ENCODE measurements at regions not wholly inside any gene's neighbourhood (a gene's known extent, or its start where the extent isn't known, plus 50 kb on each side); places are given as distances from the start of the nearest gene placed in this dataset.

GRCh38 chr6:80939480-80939879 is 813.0 kb downstream of the TENT5A start:
- Histone ChIP-seq H3K27me3 (no peaks in the 10 kb centered on the region), H3K4me3 (no peak overlapping the region), H3K36me3 (no peaks in the 10 kb centered on the region), H3K9ac (no peak overlapping the region), H3K4me1 (peaks cover 0 to 5% (median 0%) of the 10 kb centered on the region in 10 experiments; a peak in 2 of 20 replicates), H3K4me2 (no peak overlapping the region), H4K20me1 (no peaks in the 10 kb centered on the region), H3K9me3 (replicated peaks in 1 of 11) (peaks cover 0 to 5% (median 0%) of the 10 kb centered on the region in 11 experiments; a peak in 2 of 22 replicates), H3K27ac (no peak overlapping the region)
- no peak for TF ChIP-seq Cebpa-rat (IDR thresholded peaks at IDR 0.05)

GRCh38 chr6:80938131-80938530 is 814.4 kb downstream of the TENT5A start:
- Histone ChIP-seq H3K9ac (no peak overlapping the region), H3K36me3 (no peaks in the 10 kb centered on the region)
- no peak for TF ChIP-seq Cebpa-rat (IDR thresholded peaks at IDR 0.05)

GRCh38 chr6:80932359-80932758 is 820.1 kb downstream of the TENT5A start:
- H3K9me3 ChIP-seq (replicated peaks in 1 of 11): peaks cover 0 to 5% (median 0%) of the 10 kb centered on the region in 11 experiments; a peak in 2 of 22 replicates
- H3K36me3 ChIP-seq: no peaks in the 10 kb centered on the region
- TF ChIP-seq Cebpa-rat (IDR thresholded peaks at IDR 0.05): no peak
- no peak overlapping the region for H3K9ac ChIP-seq
- no peak overlapping the region for H3K27ac ChIP-seq
- H3K27me3 ChIP-seq: no peaks in the 10 kb centered on the region
- peaks cover 0 to 5% (median 0%) of the 10 kb centered on the region in 10 experiments; a peak in 2 of 20 replicates for H3K4me1 ChIP-seq
- H4K20me1 ChIP-seq: no peaks in the 10 kb centered on the region
- H3K4me2 ChIP-seq: no peak overlapping the region
- no peak overlapping the region for H3K4me3 ChIP-seq

More at GRCh38 chr6:80938131-80938530, 814.4 kb downstream of the TENT5A start:
- H3K27me3 ChIP-seq: no peaks in the 10 kb centered on the region
- H3K9me3 ChIP-seq (replicated peaks in 1 of 11): peaks cover 0 to 5% (median 0%) of the 10 kb centered on the region in 11 experiments; a peak in 2 of 22 replicates
- no peak overlapping the region for H3K4me2 ChIP-seq
- no peak overlapping the region for H3K27ac ChIP-seq
- H3K4me3 ChIP-seq: no peak overlapping the region
- peaks cover 0 to 5% (median 0%) of the 10 kb centered on the region in 10 experiments; a peak in 2 of 20 replicates for H3K4me1 ChIP-seq
- H4K20me1 ChIP-seq: no peaks in the 10 kb centered on the region

GRCh38 chr6:80930376-80930775 is 822.1 kb downstream of the TENT5A start:
- no peak for TF ChIP-seq Cebpa-rat (IDR thresholded peaks at IDR 0.05)
- Histone ChIP-seq H3K27ac (no peak overlapping the region), H3K9me3 (replicated peaks in 1 of 11) (no peaks in the 10 kb centered on the region), H3K4me3 (no peak overlapping the region), H3K9ac (no peak overlapping the region), H3K27me3 (no peaks in the 10 kb centered on the region), H4K20me1 (no peaks in the 10 kb centered on the region), H3K4me2 (no peak overlapping the region), H3K4me1 (peaks cover 0 to under 1% (median 0%) of the 10 kb centered on the region in 10 experiments; a peak in 2 of 20 replicates), H3K36me3 (no peaks in the 10 kb centered on the region)

GRCh38 chr6:80923816-80924215 is 817.3 kb downstream of the BCKDHB start:
- no peak overlapping the region for H3K27ac ChIP-seq
- peaks cover 0 to 6% (median 0%) of the 10 kb centered on the region in 10 experiments; a peak in 2 of 20 replicates for H3K4me1 ChIP-seq
- H3K9ac ChIP-seq: no peak overlapping the region
- H3K9me3 ChIP-seq (replicated peaks in 1 of 11): no peaks in the 10 kb centered on the region
- TF ChIP-seq Cebpa-rat (IDR thresholded peaks at IDR 0.05): no peak
- no peaks in the 10 kb centered on the region for H4K20me1 ChIP-seq
- no peak overlapping the region for H3K4me3 ChIP-seq
- H3K4me2 ChIP-seq: no peak overlapping the region
- H3K36me3 ChIP-seq: no peaks in the 10 kb centered on the region
- H3K27me3 ChIP-seq: no peaks in the 10 kb centered on the region

- Histone ChIP-seq H4K20me1 (no peaks in the 10 kb centered on the region), H3K4me3 (no peak overlapping the region), H3K9me3 (replicated peaks in 1 of 11) (no peaks in the 10 kb centered on the region), H3K27me3 (no peaks in the 10 kb centered on the region), H3K4me2 (no peak overlapping the region), H3K9ac (no peak overlapping the region), H3K36me3 (no peaks in the 10 kb centered on the region), H3K4me1 (peaks cover 0 to 6% (median 0%) of the 10 kb centered on the region in 10 experiments; a peak in 2 of 20 replicates), H3K27ac (no peak overlapping the region)
- TF ChIP-seq Cebpa-rat (IDR thresholded peaks at IDR 0.05): no peak
These were observed 816.5 kb downstream of the BCKDHB start for GRCh38 chr6:80922916-80923455.

- Histone ChIP-seq H4K20me1 (no peaks in the 10 kb centered on the region), H3K4me3 (no peak overlapping the region), H3K36me3 (no peaks in the 10 kb centered on the region), H3K27me3 (no peaks in the 10 kb centered on the region), H3K9me3 (replicated peaks in 1 of 11) (no peaks in the 10 kb centered on the region), H3K4me1 (peaks cover 0 to 6% (median 0%) of the 10 kb centered on the region in 10 experiments; a peak in 2 of 20 replicates), H3K27ac (no peak overlapping the region), H3K9ac (no peak overlapping the region), H3K4me2 (no peak overlapping the region)
- no peak for TF ChIP-seq Cebpa-rat (IDR thresholded peaks at IDR 0.05)
These were observed 815.5 kb downstream of the BCKDHB start for GRCh38 chr6:80921861-80922460.

- Histone ChIP-seq H3K4me1 (no peaks in the 10 kb centered on the region), H3K27ac (no peak overlapping the region), H3K9ac (no peak overlapping the region), H3K27me3 (no peaks in the 10 kb centered on the region), H4K20me1 (no peaks in the 10 kb centered on the region), H3K4me2 (no peak overlapping the region), H3K36me3 (no peaks in the 10 kb centered on the region), H3K9me3 (replicated peaks in 1 of 11) (no peaks in the 10 kb centered on the region), H3K4me3 (no peak overlapping the region)
- TF ChIP-seq Cebpa-rat (IDR thresholded peaks at IDR 0.05): no peak
These were observed 801.4 kb downstream of the BCKDHB start for GRCh38 chr6:80907831-80908230.

GRCh38 chr6:80903711-80904110 is 797.2 kb downstream of the BCKDHB start:
- Histone ChIP-seq H3K36me3 (no peaks in the 10 kb centered on the region), H3K4me1 (no peaks in the 10 kb centered on the region), H4K20me1 (no peaks in the 10 kb centered on the region), H3K4me3 (no peak overlapping the region), H3K27me3 (no peaks in the 10 kb centered on the region), H3K27ac (no peak overlapping the region), H3K9ac (no peak overlapping the region), H3K4me2 (no peak overlapping the region), H3K9me3 (replicated peaks in 1 of 11) (peaks cover 9 to 16% (median 12%) of the 10 kb centered on the region in 11 experiments; a peak in 17 of 22 replicates)
- no peak for TF ChIP-seq Cebpa-rat (IDR thresholded peaks at IDR 0.05)

GRCh38 chr6:80886475-80886874 is 780.0 kb downstream of the BCKDHB start:
- Histone ChIP-seq H3K27me3 (no peaks in the 10 kb centered on the region), H3K4me1 (peaks cover 0 to 4% (median 0%) of the 10 kb centered on the region in 10 experiments; a peak in 2 of 20 replicates), H3K9ac (no peak overlapping the region), H3K27ac (no peak overlapping the region), H3K4me3 (no peak overlapping the region), H3K9me3 (replicated peaks in 1 of 11) (no peaks in the 10 kb centered on the region), H3K4me2 (no peak overlapping the region), H4K20me1 (no peaks in the 10 kb centered on the region), H3K36me3 (no peaks in the 10 kb centered on the region)
- no peak for TF ChIP-seq Cebpa-rat (IDR thresholded peaks at IDR 0.05)
